Mesenchymal stem cell (in vitro differentiated cells and primary cell): ENCODE measurements at regions not wholly inside any gene's neighbourhood (a gene's known extent, or its start where the extent isn't known, plus 50 kb on each side); places are given as distances from the start of the nearest gene placed in this dataset.

Experiments
- DNase-seq: peaks from one replicate; pipeline ENCODE4 v3.0.0-alpha.2; 2013
- H2AFZ ChIP-seq: one replicate; pipeline ENCODE4 v1.6.1; 2013; ENCODE audit warnings: low read depth, mild to moderate bottlenecking, control low read depth, inconsistent platforms, low read length, moderate library complexity
- H2AK5ac ChIP-seq: 2 replicates; pipeline ENCODE4 v1.6.1; 2013; ENCODE audit warnings: low read length, moderate library complexity, mild to moderate bottlenecking, inconsistent platforms; ENCODE audit not compliant: severe bottlenecking
- H2BK120ac ChIP-seq: one replicate; pipeline ENCODE4 v1.6.1; 2013; ENCODE audit warnings: low read depth, mild to moderate bottlenecking, inconsistent platforms, low read length, moderate library complexity
- H2BK12ac ChIP-seq, 2 experiments: one replicate each; pipeline ENCODE4 v1.6.1; 2013; ENCODE audit warnings: inconsistent platforms in 2 of 2, low read length in 2 of 2, mild to moderate bottlenecking in 2 of 2, moderate library complexity in 2 of 2, control low read depth in 1 of 2
- H2BK15ac ChIP-seq: one replicate; pipeline ENCODE4 v1.6.1; 2013; ENCODE audit warnings: mild to moderate bottlenecking, low read depth, inconsistent platforms; ENCODE audit not compliant: poor library complexity, severe bottlenecking
- H2BK5ac ChIP-seq: 2 replicates; pipeline ENCODE4 v1.6.1; 2013; ENCODE audit warnings: low read depth, mild to moderate bottlenecking, low read length, control low read depth, inconsistent platforms; ENCODE audit not compliant: poor library complexity, severe bottlenecking
- H3K14ac ChIP-seq, 2 experiments: one replicate each; pipeline ENCODE4 v1.6.1; 2013; ENCODE audit warnings: inconsistent platforms in 2 of 2, low read length in 2 of 2, control low read depth in 1 of 2, mild to moderate bottlenecking in 1 of 2, moderate library complexity in 1 of 2
- H3K18ac ChIP-seq, 2 experiments: one replicate each; pipeline ENCODE4 v1.6.1; 2013; ENCODE audit warnings: inconsistent platforms in 2 of 2, low read length in 2 of 2, control low read depth in 1 of 2, low read depth in 1 of 2, mild to moderate bottlenecking in 1 of 2
- H3K23ac ChIP-seq, 2 experiments: one replicate each; pipeline ENCODE4 v1.6.1; 2013; ENCODE audit warnings: inconsistent platforms in 2 of 2, low read length in 2 of 2, mild to moderate bottlenecking in 2 of 2, moderate library complexity in 2 of 2, control low read depth in 1 of 2
- H3K27ac ChIP-seq: 2 replicates; pipeline ENCODE4 v1.5.1; 2013; ENCODE audit warnings: mild to moderate bottlenecking, moderate library complexity, low read length, control low read depth, inconsistent platforms; ENCODE audit not compliant: poor library complexity, severe bottlenecking
- H3K27me3 ChIP-seq, 2 experiments: 2 replicates each; pipeline versions ENCODE4 v1.6.1 to v1.7.0; 2013; ENCODE audit warnings: low read length in 2 of 2, mild to moderate bottlenecking in 2 of 2, moderate library complexity in 2 of 2, control low read depth in 1 of 2, inconsistent platforms in 1 of 2; ENCODE audit not compliant: control insufficient read depth in 1 of 2, insufficient read depth in 1 of 2
- H3K36me3 ChIP-seq, 2 experiments: 2 replicates each; pipeline versions ENCODE4 v1.6.1 to v1.7.0; 2013; ENCODE audit warnings: low read length in 2 of 2, control low read depth in 1 of 2, inconsistent platforms in 1 of 2, low read depth in 1 of 2, mild to moderate bottlenecking in 1 of 2; ENCODE audit not compliant: insufficient read depth in 2 of 2, control insufficient read depth in 1 of 2
- H3K4ac ChIP-seq, 2 experiments: one replicate each; pipeline ENCODE4 v1.6.1; 2013; ENCODE audit warnings: inconsistent platforms in 2 of 2, low read length in 2 of 2, mild to moderate bottlenecking in 2 of 2, moderate library complexity in 2 of 2, control low read depth in 1 of 2, low read depth in 1 of 2
- H3K4me1 ChIP-seq: 2 replicates; pipeline ENCODE4 v1.6.1; 2013; ENCODE audit warnings: low read depth, low read length, control low read depth; ENCODE audit not compliant: control insufficient read depth, insufficient read depth
- H3K4me2 ChIP-seq: 2 replicates; pipeline ENCODE4 v1.6.1; 2013; ENCODE audit warnings: low read length, mild to moderate bottlenecking, inconsistent platforms; ENCODE audit not compliant: poor library complexity, severe bottlenecking
- H3K4me3 ChIP-seq, 2 experiments: 2 replicates each; pipeline versions ENCODE4 v1.5.1 to v1.7.0; 2013; ENCODE audit warnings: low read length in 2 of 2, mild to moderate bottlenecking in 2 of 2, control low read depth in 1 of 2, low read depth in 1 of 2; ENCODE audit not compliant: insufficient read depth in 1 of 2
- H3K79me1 ChIP-seq: replicated peaks from 2 replicates; pipeline ENCODE4 v1.6.1; 2013; ENCODE audit warnings: mild to moderate bottlenecking, control low read depth, low read length, inconsistent platforms; ENCODE audit not compliant: poor library complexity, severe bottlenecking
- H3K9ac ChIP-seq: 2 replicates; pipeline ENCODE4 v1.7.0; 2013; ENCODE audit warnings: mild to moderate bottlenecking, low read length, moderate library complexity
- H3K9me3 ChIP-seq: 2 replicates; pipeline ENCODE4 v1.7.0; 2013; ENCODE audit warnings: mild to moderate bottlenecking, low read length; ENCODE audit not compliant: control insufficient read depth
- H4K8ac ChIP-seq: one replicate; pipeline ENCODE4 v1.6.1; 2013; ENCODE audit warnings: inconsistent platforms, mild to moderate bottlenecking, low read length, moderate library complexity
- H4K91ac ChIP-seq: one replicate; pipeline ENCODE4 v1.6.1; 2013; ENCODE audit warnings: mild to moderate bottlenecking, low read length, inconsistent platforms
- WGBS: methylation state at CpG from one replicate; pipeline ENCODE4 v1.1.7; 2013; ENCODE audit warnings: mixed read lengths; 5-methylcytosine and 5-hydroxymethylcytosine counted together

GRCh38 chr6:18712595-18712994, 325.4 kb downstream of the RNF144B start:
- no peak overlapping the region for H2BK12ac ChIP-seq
- H2AK5ac ChIP-seq = no peak overlapping the region
- H2AFZ ChIP-seq = no peak overlapping the region
- no peak overlapping the region for H3K4ac ChIP-seq
- no peak overlapping the region for H2BK15ac ChIP-seq
- no peak for DNase-seq
- H3K4me1 ChIP-seq = no peaks in the 10 kb centered on the region
- H2BK5ac ChIP-seq = no peak overlapping the region
- H3K9ac ChIP-seq = no peak overlapping the region
- H2BK120ac ChIP-seq = no peak overlapping the region
- H3K36me3 ChIP-seq = no peaks in the 10 kb centered on the region
- no peak overlapping the region for H4K91ac ChIP-seq
- H3K4me2 ChIP-seq = no peak overlapping the region
- H3K9me3 ChIP-seq = no peaks in the 10 kb centered on the region
- no peaks in the 10 kb centered on the region for H3K27me3 ChIP-seq
- H4K8ac ChIP-seq = no peak overlapping the region
- no peak overlapping the region for H3K18ac ChIP-seq
- H3K79me1 ChIP-seq = no peaks in the 10 kb centered on the region
- 56% methylated on average over 3 of the region's 4 CpGs for WGBS
- H3K14ac ChIP-seq = no peak overlapping the region
- H3K23ac ChIP-seq = no peak overlapping the region
- H3K4me3 ChIP-seq = no peak overlapping the region
- H3K27ac ChIP-seq = no peak overlapping the region

DNA sequence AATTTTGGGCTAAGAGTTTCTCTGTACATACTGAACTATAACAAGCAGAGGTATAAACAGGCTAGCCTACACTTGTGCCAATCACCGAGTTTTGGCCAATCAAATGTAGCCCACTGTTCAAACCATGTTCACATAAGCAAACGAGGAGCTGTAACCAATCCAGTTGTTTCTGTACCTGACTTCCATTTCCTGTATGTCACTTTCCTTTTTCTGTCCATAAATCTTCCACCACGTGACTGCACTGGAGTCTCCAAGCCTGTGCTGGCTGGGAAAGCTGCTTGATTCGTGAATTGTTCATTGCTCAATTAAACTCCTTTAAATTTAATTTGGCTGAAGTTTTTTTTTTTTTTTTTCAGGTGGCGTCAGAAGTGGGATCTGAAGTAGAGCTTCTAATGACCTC, 332.9 kb downstream of the RNF144B start:
- Histone ChIP-seq H3K27ac (no peak overlapping the region), H2AFZ (no peak overlapping the region), H2BK12ac (no peak overlapping the region), H4K8ac (no peak overlapping the region), H2AK5ac (no peak overlapping the region), H2BK120ac (no peak overlapping the region), H3K36me3 (no peaks in the 10 kb centered on the region), H3K4me1 (no peaks in the 10 kb centered on the region), H3K4ac (no peak overlapping the region), H4K91ac (no peak overlapping the region), H3K14ac (no peak overlapping the region), H2BK5ac (no peak overlapping the region), H3K9me3 (no peaks in the 10 kb centered on the region), H2BK15ac (no peak overlapping the region), H3K18ac (no peak overlapping the region), H3K9ac (no peak overlapping the region), H3K27me3 (no peaks in the 10 kb centered on the region), H3K79me1 (no peaks in the 10 kb centered on the region), H3K4me3 (no peak overlapping the region), H3K23ac (no peak overlapping the region), H3K4me2 (no peak overlapping the region)
- no peak for DNase-seq
- whole genome bisulfite sequencing = 47% methylated on average over 5 of the region's 5 CpGs

GRCh38 chr6:18724056-18724455, 336.9 kb downstream of the RNF144B start:
- Histone ChIP-seq H2BK15ac (no peak overlapping the region), H3K4me1 (no peaks in the 10 kb centered on the region), H3K9me3 (no peaks in the 10 kb centered on the region), H3K9ac (no peak overlapping the region), H4K91ac (no peak overlapping the region), H4K8ac (no peak overlapping the region), H3K27ac (no peak overlapping the region), H3K79me1 (no peaks in the 10 kb centered on the region), H3K4me2 (no peak overlapping the region), H3K4me3 (no peak overlapping the region), H2AFZ (no peak overlapping the region), H2AK5ac (no peak overlapping the region), H3K23ac (no peak overlapping the region), H2BK120ac (no peak overlapping the region), H3K18ac (no peak overlapping the region), H2BK12ac (no peak overlapping the region), H3K36me3 (no peaks in the 10 kb centered on the region), H3K4ac (no peak overlapping the region), H3K14ac (no peak overlapping the region), H3K27me3 (no peaks in the 10 kb centered on the region), H2BK5ac (no peak overlapping the region)
- DNase-seq = no peak
- WGBS = 81% methylated on average over 3 of the region's 3 CpGs

GRCh38 chr6:18725449-18725848, 338.3 kb downstream of the RNF144B start:
- no peak overlapping the region for H2BK12ac ChIP-seq
- no peak overlapping the region for H3K18ac ChIP-seq
- no peak overlapping the region for H2BK120ac ChIP-seq
- no peak overlapping the region for H4K8ac ChIP-seq
- H2BK5ac ChIP-seq = no peak overlapping the region
- H2BK15ac ChIP-seq = no peak overlapping the region
- no peaks in the 10 kb centered on the region for H3K79me1 ChIP-seq
- no peak overlapping the region for H3K27ac ChIP-seq
- H3K4me1 ChIP-seq = no peaks in the 10 kb centered on the region
- no peak overlapping the region for H3K4me2 ChIP-seq
- H2AK5ac ChIP-seq = no peak overlapping the region
- no peaks in the 10 kb centered on the region for H3K9me3 ChIP-seq
- no peak overlapping the region for H4K91ac ChIP-seq
- no peaks in the 10 kb centered on the region for H3K27me3 ChIP-seq
- no peak overlapping the region for H3K23ac ChIP-seq
- H3K14ac ChIP-seq = no peak overlapping the region
- H3K4ac ChIP-seq = no peak overlapping the region
- 88% methylated on average over 1 of the region's 2 CpGs for WGBS
- DNase-seq = no peak
- no peaks in the 10 kb centered on the region for H3K36me3 ChIP-seq
- no peak overlapping the region for H3K4me3 ChIP-seq
- H3K9ac ChIP-seq = no peak overlapping the region
- H2AFZ ChIP-seq = no peak overlapping the region
